B cell (primary cell): ENCODE measurements at regions not wholly inside any gene's neighbourhood (a gene's known extent, or its start where the extent isn't known, plus 50 kb on each side); places are given as distances from the start of the nearest gene placed in this dataset.

ENCODE experiments used
- ATAC-seq: fragments of 200-7000 bp; cut with Tn5 transposase; one replicate; pipeline ENCODE4 v1.10.0; 2021; ENCODE audit warnings: low read depth, mild to moderate bottlenecking, moderate number of reproducible peaks, moderate library complexity
- CTCF ChIA-PET: fragments of 350-600 bp; sonication (Branson Sonifier 250); formaldehyde crosslinking; loops from one replicate; lab custom pipeline; 2021; ENCODE audit warnings: antibody characterized with exemption, inconsistent platforms; lab: Charles Lee
- POLR2A ChIA-PET: fragments of 350-600 bp; sonication (Branson Sonifier 250); formaldehyde crosslinking; loops from one replicate; lab custom pipeline; 2021; ENCODE audit warnings: antibody characterized with exemption; lab: Charles Lee
- DNase-seq: peaks from one replicate; pipeline ENCODE4 v3.0.0; 2013
- H2AFZ ChIP-seq: 2 replicates; pipeline ENCODE4 v1.6.1; 2012; ENCODE audit warnings: mild to moderate bottlenecking, low read depth, low read length; ENCODE audit not compliant: insufficient read depth, poor library complexity, severe bottlenecking
- H3K27ac ChIP-seq, 2 donors: 1 replicate in 1 of 2; 2 replicates in 1 of 2; pipeline ENCODE4 v1.5.1; 2012 to 2013; ENCODE audit warnings: low read length in 2 of 2, mild to moderate bottlenecking in 2 of 2, moderate library complexity in 1 of 2
- H3K27me3 ChIP-seq, 4 experiments: fragments of 200-600 bp in 1 of 4; sonication (generic) in 1 of 4; replicated peaks in 1 of 4; 1 replicate in 2 of 4; 2 replicates in 2 of 4; pipeline versions ENCODE4 v1.6.1 to v1.7.0; 2013 to 2016; ENCODE audit warnings: low read length in 3 of 4, mild to moderate bottlenecking in 2 of 4, mixed read lengths in 1 of 4, moderate library complexity in 1 of 4; ENCODE audit not compliant: insufficient read depth in 4 of 4, control insufficient read depth in 3 of 4; ENCODE audit errors: control extremely low read depth in 1 of 4
- H3K36me3 ChIP-seq, 2 experiments: replicated peaks in 1 of 2; 1 replicate in 1 of 2; 2 replicates in 1 of 2; pipeline versions ENCODE4 v1.6.1 to v1.7.1; 2013; ENCODE audit warnings: low read length in 1 of 2; ENCODE audit not compliant: insufficient read depth in 2 of 2, control insufficient read depth in 1 of 2; ENCODE audit errors: control extremely low read depth in 1 of 2, extremely low read depth in 1 of 2
- H3K4me1 ChIP-seq, 2 donors: fragments of 200-600 bp in 1 of 2; sonication (generic) in 1 of 2; 1 replicate in 1 of 2; 2 replicates in 1 of 2; pipeline versions ENCODE4 v1.5.1 to v1.6.1; 2013 to 2017; ENCODE audit warnings: low read length in 2 of 2; ENCODE audit not compliant: control insufficient read depth in 2 of 2, insufficient read depth in 2 of 2
- H3K4me2 ChIP-seq: replicated peaks from 2 replicates; pipeline ENCODE3; 2012; ENCODE audit warnings: mild to moderate bottlenecking, low read depth, low read length; ENCODE audit not compliant: poor library complexity, severe bottlenecking
- H3K4me3 ChIP-seq, 5 experiments: fragments of 200-600 bp in 1 of 5; sonication (generic) in 1 of 5; 1 replicate in 3 of 5; 2 replicates in 2 of 5; pipeline versions ENCODE4 v1.5.1 to v1.7.0; 2011 to 2016; ENCODE audit warnings: low read length in 4 of 5, mild to moderate bottlenecking in 4 of 5, low read depth in 2 of 5, control low read depth in 1 of 5, moderate library complexity in 1 of 5; ENCODE audit not compliant: insufficient read depth in 1 of 5; ENCODE audit errors: control extremely low read depth in 1 of 5, extremely low read depth in 1 of 5
- H3K79me2 ChIP-seq: fragments of 200-600 bp; sonication (generic); one replicate; pipeline ENCODE4 v1.6.0; 2016; ENCODE audit warnings: low read length; ENCODE audit not compliant: control insufficient read depth, insufficient read depth
- H3K9ac ChIP-seq: fragments of 200-600 bp; sonication (generic); 2 replicates; pipeline ENCODE4 v1.6.1; 2017; ENCODE audit warnings: mild to moderate bottlenecking, low read length, moderate library complexity
- H3K9me3 ChIP-seq, 3 donors: one replicate each; pipeline versions ENCODE4 v1.6.1 to v1.7.1; 2013; ENCODE audit warnings: low read length in 2 of 3; ENCODE audit not compliant: control insufficient read depth in 2 of 3, insufficient read depth in 1 of 3; ENCODE audit errors: control extremely low read depth in 1 of 3
- H4K20me1 ChIP-seq: 2 replicates; pipeline ENCODE4 v1.6.0; 2012; ENCODE audit warnings: mild to moderate bottlenecking, low read length; ENCODE audit not compliant: insufficient read depth, control insufficient read depth, poor library complexity, severe bottlenecking
- H3K27ac Mint-ChIP-seq: one replicate; pipeline ENCODE4 v1.8.0; 2021; ENCODE audit warnings: mixed read lengths
- H3K27me3 Mint-ChIP-seq: one replicate; pipeline ENCODE4 v1.8.0; 2021; ENCODE audit warnings: mixed read lengths
- H3K4me1 Mint-ChIP-seq: one replicate; pipeline ENCODE4 v1.8.0; 2021; ENCODE audit warnings: mixed read lengths
- H3K4me3 Mint-ChIP-seq: one replicate; pipeline ENCODE4 v1.8.0; 2021; ENCODE audit warnings: mixed read lengths
- H3K9me3 Mint-ChIP-seq: one replicate; pipeline ENCODE4 v1.8.0; 2022; ENCODE audit warnings: mixed read lengths; ENCODE audit not compliant: insufficient read depth
- EZH2 ChIP-seq: IDR thresholded peaks from 2 replicates; pipeline ENCODE4 v1.6.1; 2012; ENCODE audit warnings: borderline replicate concordance, low read depth, mild to moderate bottlenecking, moderate library complexity, low read length; ENCODE audit not compliant: insufficient read depth, poor library complexity, severe bottlenecking
- WGBS: methylation state at CpG from one replicate; pipeline ENCODE4 v1.1.5; 2013; ENCODE audit warnings: missing lambda C conversion rate; ENCODE audit not compliant: insufficient coverage; 5-methylcytosine and 5-hydroxymethylcytosine counted together
- intact Hi-C: fragments of 100-400 bp; cut with micrococcal nuclease; formaldehyde crosslinking; loops from one replicate; pipeline ENCODE4 v1.10.0; 2022
- TF ChIP-seq, protein P1 (sequence below): fragments of 200-600 bp; IDR thresholded peaks from one replicate; pipeline ENCODE4 v1.8.0; 2022; ENCODE audit warnings: antibody characterized with exemption, mild to moderate bottlenecking

- intact Hi-C loops: no loop called here
- ATAC-seq: no peak
- Histone ChIP-seq H3K4me2 (no peak overlapping the region), H3K9ac (no peak overlapping the region), H3K79me2 (no peaks in the 10 kb centered on the region), H3K27me3 (no peaks in the 10 kb centered on the region), H4K20me1 (no peaks in the 10 kb centered on the region), H3K27ac (no peak overlapping the region), H3K4me3 (no peak overlapping the region), H2AFZ (no peak overlapping the region), H3K4me1 (no peaks in the 10 kb centered on the region), H3K36me3 (no peaks in the 10 kb centered on the region), H3K9me3 (no peaks in the 10 kb centered on the region)
- H3K27me3 Mint-ChIP-seq: no peaks in the 10 kb centered on the region
- no peaks in the 10 kb centered on the region for H3K9me3 Mint-ChIP-seq
- ChIA-PET CTCF (no interaction called here), POLR2A (no interaction called here)
- no peak overlapping the region for H3K4me3 Mint-ChIP-seq
- WGBS: 100% methylated on average over 3 of the region's 3 CpGs
- no peak overlapping the region for H3K27ac Mint-ChIP-seq
- DNase-seq: no peak
- TF ChIP-seq, protein P1, sequence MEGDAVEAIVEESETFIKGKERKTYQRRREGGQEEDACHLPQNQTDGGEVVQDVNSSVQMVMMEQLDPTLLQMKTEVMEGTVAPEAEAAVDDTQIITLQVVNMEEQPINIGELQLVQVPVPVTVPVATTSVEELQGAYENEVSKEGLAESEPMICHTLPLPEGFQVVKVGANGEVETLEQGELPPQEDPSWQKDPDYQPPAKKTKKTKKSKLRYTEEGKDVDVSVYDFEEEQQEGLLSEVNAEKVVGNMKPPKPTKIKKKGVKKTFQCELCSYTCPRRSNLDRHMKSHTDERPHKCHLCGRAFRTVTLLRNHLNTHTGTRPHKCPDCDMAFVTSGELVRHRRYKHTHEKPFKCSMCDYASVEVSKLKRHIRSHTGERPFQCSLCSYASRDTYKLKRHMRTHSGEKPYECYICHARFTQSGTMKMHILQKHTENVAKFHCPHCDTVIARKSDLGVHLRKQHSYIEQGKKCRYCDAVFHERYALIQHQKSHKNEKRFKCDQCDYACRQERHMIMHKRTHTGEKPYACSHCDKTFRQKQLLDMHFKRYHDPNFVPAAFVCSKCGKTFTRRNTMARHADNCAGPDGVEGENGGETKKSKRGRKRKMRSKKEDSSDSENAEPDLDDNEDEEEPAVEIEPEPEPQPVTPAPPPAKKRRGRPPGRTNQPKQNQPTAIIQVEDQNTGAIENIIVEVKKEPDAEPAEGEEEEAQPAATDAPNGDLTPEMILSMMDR: no peak
- no peak for TF ChIP-seq EZH2
- no peaks in the 10 kb centered on the region for H3K4me1 Mint-ChIP-seq
These were observed 384.0 kb downstream of the CENPC start for GRCh38 chr4:67161311-67161710.

- DNase-seq (no peak), ATAC-seq (no peak)
- Histone ChIP-seq H3K4me3 (no peak overlapping the region), H2AFZ (no peak overlapping the region), H3K9me3 (no peaks in the 10 kb centered on the region), H3K4me1 (no peaks in the 10 kb centered on the region), H3K9ac (no peak overlapping the region), H3K79me2 (no peaks in the 10 kb centered on the region), H3K4me2 (no peak overlapping the region), H3K36me3 (no peaks in the 10 kb centered on the region), H4K20me1 (no peaks in the 10 kb centered on the region), H3K27ac (no peak overlapping the region), H3K27me3 (no peaks in the 10 kb centered on the region)
- no peak overlapping the region for H3K27ac Mint-ChIP-seq
- no peaks in the 10 kb centered on the region for H3K4me1 Mint-ChIP-seq
- no peak overlapping the region for H3K4me3 Mint-ChIP-seq
- ChIA-PET CTCF (no interaction called here), POLR2A (no interaction called here)
- H3K27me3 Mint-ChIP-seq: no peaks in the 10 kb centered on the region
- intact Hi-C loops: no loop called here
- no CpG with 5 or more reads among the region's 3 CpGs for WGBS
- no peaks in the 10 kb centered on the region for H3K9me3 Mint-ChIP-seq
- TF ChIP-seq EZH2: no peak
These were observed 384.9 kb downstream of the CENPC start for GRCh38 chr4:67160394-67160793.
